Stimulated activated CD4-positive, alpha-beta T cell treated with anti-CD3 and anti-CD28 coated beads, Interleukin-1b, Interleukin-23, amount 100 ng/mL, for 4 hours (primary cell): ENCODE measurements at regions not wholly inside any gene's neighbourhood (a gene's known extent, or its start where the extent isn't known, plus 50 kb on each side); places are given as distances from the start of the nearest gene placed in this dataset.

ENCODE experiments used
- DNase-seq, 2 donors: peaks; one replicate each; pipeline ENCODE4 v3.0.0-alpha.2; 2020; ENCODE audit warnings: low read depth in 2 of 2

GRCh38 chr21:35697321-35697808 lies 363.0 kb downstream of the SETD4 start:
- no peak for DNase-seq

- DNase-seq, result no peak
Measured at GRCh38 chr21:35696644-35697043, 363.7 kb downstream of the SETD4 start.

- DNase-seq, result no peak
Measured at GRCh38 chr21:35692311-35692710, 368.0 kb downstream of the SETD4 start.

- no peak for DNase-seq
Measured at GRCh38 chr21:35690436-35690835, 369.9 kb downstream of the SETD4 start.

GRCh38 chr21:35686156-35686555 lies 374.2 kb downstream of the SETD4 start:
- no peak for DNase-seq

GRCh38 chr21:35683664-35684304 lies 376.5 kb downstream of the SETD4 start:
- DNase-seq, result no peak

GRCh38 chr21:35682904-35683549 lies 377.3 kb downstream of the SETD4 start:
- DNase-seq, result no peak

- DNase-seq, result no peak
Measured at GRCh38 chr21:35681946-35682345, 378.4 kb downstream of the SETD4 start.

- no peak for DNase-seq
Measured at GRCh38 chr21:35679076-35679475, 381.2 kb downstream of the SETD4 start.

- no peak for DNase-seq
Measured at GRCh38 chr21:35678393-35678792, 381.9 kb downstream of the SETD4 start.

- DNase-seq, result no peak
Measured at GRCh38 chr21:35677298-35677841, 383.0 kb downstream of the SETD4 start.

GRCh38 chr21:35674895-35675470 lies 385.3 kb downstream of the SETD4 start:
- DNase-seq, result no peak

GRCh38 chr21:35674091-35674671 lies 386.1 kb downstream of the SETD4 start:
- DNase-seq, result no peak

GRCh38 chr21:35672313-35672712 lies 388.0 kb downstream of the SETD4 start:
- no peak for DNase-seq

- DNase-seq, result no peak
Measured at GRCh38 chr21:35664683-35665082, 395.6 kb downstream of the SETD4 start.

- no peak for DNase-seq
Measured at GRCh38 chr21:35663856-35664606, 396.3 kb downstream of the SETD4 start.

GRCh38 chr21:35658242-35658641 lies 402.1 kb downstream of the SETD4 start:
- DNase-seq, result no peak

- no peak for DNase-seq
Measured at GRCh38 chr21:35652872-35653271, 407.5 kb downstream of the SETD4 start.

GRCh38 chr21:35652196-35652595 lies 408.1 kb downstream of the SETD4 start:
- no peak for DNase-seq

- DNase-seq, result no peak
Measured at GRCh38 chr21:35651196-35651595, 409.1 kb downstream of the SETD4 start.

- DNase-seq, result no peak
Measured at GRCh38 chr21:35649186-35649585, 411.1 kb downstream of the SETD4 start.

- DNase-seq, result no peak
Measured at GRCh38 chr21:35648512-35648911, 411.8 kb downstream of the SETD4 start.
